ENCODE measurements at regions not wholly inside any gene's neighbourhood (a gene's known extent, or its start where the extent isn't known, plus 50 kb on each side); places are given as distances from the start of the nearest gene placed in this dataset.

- TF ChIP-seq CTCF (IDR thresholded peaks at IDR 0.05) = no peak
- TF ChIP-seq POLR2AphosphoS5 (IDR thresholded peaks at IDR 0.05) = no peak
- TF ChIP-seq POLR2A (IDR thresholded peaks at IDR 0.05) = no peak
Observed at GRCh38 chr1:82321794-82322193, 521.1 kb downstream of the ADGRL2 start.
